ENCODE measurements at regions not wholly inside any gene's neighbourhood (a gene's known extent, or its start where the extent isn't known, plus 50 kb on each side); places are given as distances from the start of the nearest gene placed in this dataset.
"Not testable (repeated sequence)": the region's sequence is repeated elsewhere in the genome, so short reads cannot be mapped to it uniquely, and the experiment has no call there.

- BruUV-seq (replicated peaks); FAIRE-seq; H3K36me3 ChIP-seq (ENCODE audit: control insufficient read depth in 2 of 2, insufficient read depth in 2 of 2, low read length in 1 of 2); DNase-seq (ENCODE audit: low read depth, low spot score); intact Hi-C loops (cut with micrococcal nuclease; ENCODE audit: unreplicated experiment); H3K9me3 ChIP-seq (replicated peaks; ENCODE audit: control insufficient read depth, insufficient read depth, low read length); SMC1A ChIA-PET (ENCODE audit: uncharacterized antibody, unreplicated experiment); H3K9ac ChIP-seq (ENCODE audit: control insufficient read depth, insufficient read depth, low read length); ATAC-seq; H2AFZ ChIP-seq (ENCODE audit: control insufficient read depth, low read depth, low read length); H3K27ac ChIP-seq (ENCODE audit: control insufficient read depth, insufficient read depth); CTCF ChIA-PET; H3K4me2 ChIP-seq (ENCODE audit: control insufficient read depth, insufficient read depth); H3K4me3 ChIP-seq; H3K27me3 ChIP-seq (replicated peaks in 1 of 2; ENCODE audit: control insufficient read depth in 2 of 2, insufficient read depth in 2 of 2, low read length in 1 of 2); in situ Hi-C loops (cut with MboI); H3K4me1 ChIP-seq (ENCODE audit: control insufficient read depth, insufficient read depth, low read length); H4K20me1 ChIP-seq (ENCODE audit: control insufficient read depth, insufficient read depth); H3K79me2 ChIP-seq (ENCODE audit: control insufficient read depth, insufficient read depth, low read length); POLR2A ChIA-PET; RAD21 ChIA-PET (ENCODE audit: unreplicated experiment): not testable (repeated sequence)
- WGBS (ENCODE audit: insufficient coverage, insufficient replicate concordance, low lambda C conversion rate, missing lambda C conversion rate) = 56% methylated on average over 16 of the region's 20 CpGs
Measured at GRCh38 chr4:84126911-84127310, 372.2 kb downstream of the NKX6-1 start.

- Histone ChIP-seq H2AFZ (ENCODE audit: control insufficient read depth, low read depth, low read length) (no peak overlapping the region), H3K27ac (ENCODE audit: control insufficient read depth, insufficient read depth) (no peak overlapping the region), H3K9ac (ENCODE audit: control insufficient read depth, insufficient read depth, low read length) (no peak overlapping the region), H3K27me3 (replicated peaks in 1 of 2; ENCODE audit: control insufficient read depth in 2 of 2, insufficient read depth in 2 of 2, low read length in 1 of 2) (no peaks in the 10 kb centered on the region), H3K79me2 (ENCODE audit: control insufficient read depth, insufficient read depth, low read length) (no peaks in the 10 kb centered on the region), H3K36me3 (ENCODE audit: control insufficient read depth in 2 of 2, insufficient read depth in 2 of 2, low read length in 1 of 2) (no peaks in the 10 kb centered on the region), H3K4me2 (ENCODE audit: control insufficient read depth, insufficient read depth) (no peak overlapping the region), H4K20me1 (ENCODE audit: control insufficient read depth, insufficient read depth) (no peaks in the 10 kb centered on the region), H3K4me3 (no peak overlapping the region), H3K4me1 (ENCODE audit: control insufficient read depth, insufficient read depth, low read length) (no peaks in the 10 kb centered on the region), H3K9me3 (replicated peaks; ENCODE audit: control insufficient read depth, insufficient read depth, low read length) (no peaks in the 10 kb centered on the region)
- SMC1A ChIA-PET (ENCODE audit: uncharacterized antibody, unreplicated experiment) = no interaction called here
- in situ Hi-C loops (cut with MboI) = no loop called here
- 26% methylated on average over 5 of the region's 5 CpGs for WGBS (ENCODE audit: insufficient coverage, insufficient replicate concordance, low lambda C conversion rate, missing lambda C conversion rate)
- no TSS peak for BruUV-seq (replicated peaks)
- POLR2A ChIA-PET = no interaction called here
- no peak for ATAC-seq
- DNase-seq (ENCODE audit: low read depth, low spot score) = no peak
- no peak for TF ChIP-seq PRDM15 (CRISPR knock-in tag; IDR thresholded peaks at IDR 0.05)
- TF ChIP-seq CBFB (IDR thresholded peaks at IDR 0.05; ENCODE audit: low read depth) = no peak
- CTCF ChIA-PET = no interaction called here
- FAIRE-seq = no peak
- RAD21 ChIA-PET (ENCODE audit: unreplicated experiment) = no interaction called here
- intact Hi-C loops (cut with micrococcal nuclease; ENCODE audit: unreplicated experiment) = no loop called here
Measured at GRCh38 chr4:84126061-84126787, 372.9 kb downstream of the NKX6-1 start.
